ENCODE measurements at regions not wholly inside any gene's neighbourhood (a gene's known extent, or its start where the extent isn't known, plus 50 kb on each side); places are given as distances from the start of the nearest gene placed in this dataset.

DNA sequence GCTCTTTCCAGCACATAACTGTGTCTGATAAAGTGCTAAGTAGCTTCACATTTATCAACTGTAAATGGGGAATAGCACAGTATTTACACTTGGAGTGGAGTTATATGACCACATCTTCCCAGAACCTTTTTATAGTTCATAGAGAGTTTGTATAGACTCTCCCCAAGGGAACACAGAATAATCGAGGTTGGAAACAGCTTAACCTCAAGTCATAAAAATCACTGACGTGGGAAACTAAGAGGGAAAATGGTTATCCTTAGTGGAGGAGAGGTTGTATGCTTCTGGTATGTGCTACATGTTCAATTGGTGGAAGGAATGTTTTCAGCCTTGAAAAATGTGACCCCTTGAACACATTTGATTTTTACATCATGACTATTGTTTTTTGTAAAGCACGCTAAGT lies 167.9 kb upstream of the KIAA1217 start:
- DNase-seq = no peak

DNA sequence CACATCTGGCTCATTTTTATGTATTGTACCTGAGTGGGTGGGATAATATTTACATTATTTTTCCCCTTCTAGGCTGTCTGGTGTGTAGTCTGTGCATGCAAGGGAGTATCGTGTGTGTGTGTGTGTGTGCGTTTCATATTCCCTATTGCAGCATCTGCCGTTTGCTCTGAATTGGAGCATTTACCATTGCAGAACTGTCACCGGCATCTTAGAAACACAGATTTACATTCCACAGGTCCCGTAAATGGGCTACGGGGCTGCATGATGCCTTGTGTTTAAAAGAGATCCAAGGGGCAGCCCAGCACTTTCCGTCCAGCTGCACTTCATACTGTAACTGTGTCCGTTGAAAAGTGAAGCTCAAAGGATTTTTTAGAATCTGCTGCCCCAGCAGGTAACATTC lies 167.1 kb upstream of the KIAA1217 start:
- DNase-seq = no peak

DNA sequence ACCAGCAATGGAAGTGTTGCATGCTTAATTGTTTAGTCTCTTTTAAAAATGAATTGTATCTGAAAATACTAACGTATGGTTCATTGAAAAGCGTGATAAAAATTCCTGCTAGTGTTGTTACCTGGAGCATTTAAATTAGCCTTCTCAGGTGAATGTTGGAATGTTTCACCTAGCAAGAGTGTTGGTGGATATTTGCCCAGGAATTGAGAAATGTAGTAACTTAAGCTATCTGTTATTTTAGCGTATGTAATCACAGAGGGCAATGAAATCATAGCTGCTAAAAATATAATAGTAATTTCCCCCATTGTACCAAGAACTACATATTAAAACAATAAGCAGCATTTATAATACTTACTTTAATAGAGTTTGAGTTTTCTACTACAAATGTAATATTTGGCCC lies 166.1 kb upstream of the KIAA1217 start:
- DNase-seq = no peak

DNA sequence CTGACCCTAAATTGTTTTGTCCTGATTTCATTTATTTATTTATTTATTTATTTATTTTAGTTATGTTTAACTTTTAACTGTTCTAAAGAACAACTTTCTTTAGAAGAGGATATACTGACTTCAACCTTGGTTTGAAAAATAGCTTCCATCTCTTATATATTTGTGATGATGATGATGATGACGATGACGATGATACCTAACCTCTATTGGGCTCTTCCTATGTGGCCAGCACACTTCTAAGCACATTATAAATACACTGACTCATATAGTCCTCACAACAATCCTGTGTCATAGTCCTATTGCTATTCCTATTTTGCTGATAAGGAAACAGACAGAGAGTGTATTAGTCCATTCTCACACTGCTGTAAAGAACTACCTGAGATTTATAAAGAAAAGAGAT lies 162.9 kb upstream of the KIAA1217 start:
- DNase-seq = no peak

DNA sequence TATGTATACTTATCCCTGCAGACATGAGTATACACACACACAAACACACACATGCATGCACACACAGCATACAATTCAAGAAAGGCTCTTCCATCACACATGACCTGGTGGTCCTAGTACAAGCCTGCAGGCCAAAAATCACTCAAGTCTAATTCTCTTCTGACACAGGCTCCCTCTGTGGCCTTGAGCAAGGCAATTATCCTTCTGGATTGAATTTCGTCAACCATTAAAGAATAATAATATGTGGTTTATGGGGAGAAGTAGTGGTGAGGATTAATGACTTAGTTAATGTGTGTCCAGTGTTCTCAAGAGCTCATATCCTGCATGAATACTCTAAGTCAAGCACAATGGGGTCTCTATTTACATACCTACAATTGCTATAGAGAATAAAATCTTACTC lies 161.8 kb upstream of the KIAA1217 start:
- no peak for DNase-seq

DNA sequence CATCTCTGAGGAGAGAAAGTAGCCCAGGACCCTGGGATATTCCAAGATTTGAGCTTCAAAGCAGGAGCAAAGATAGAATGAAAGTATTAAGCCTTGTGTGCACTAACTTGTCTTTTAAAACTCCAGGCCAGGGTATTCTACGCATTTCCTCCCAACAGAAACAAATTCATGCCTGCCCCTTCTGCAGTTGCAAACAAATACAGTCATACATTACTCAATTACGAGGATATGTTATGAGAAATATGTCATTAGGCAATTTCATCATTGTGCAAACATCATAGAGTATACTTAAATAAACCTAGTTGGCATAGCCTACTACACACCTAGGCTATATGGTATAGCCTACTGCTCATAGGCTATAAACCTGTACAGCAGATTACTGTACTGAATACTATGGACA lies 154.5 kb upstream of the KIAA1217 start:
- no peak for DNase-seq

DNA sequence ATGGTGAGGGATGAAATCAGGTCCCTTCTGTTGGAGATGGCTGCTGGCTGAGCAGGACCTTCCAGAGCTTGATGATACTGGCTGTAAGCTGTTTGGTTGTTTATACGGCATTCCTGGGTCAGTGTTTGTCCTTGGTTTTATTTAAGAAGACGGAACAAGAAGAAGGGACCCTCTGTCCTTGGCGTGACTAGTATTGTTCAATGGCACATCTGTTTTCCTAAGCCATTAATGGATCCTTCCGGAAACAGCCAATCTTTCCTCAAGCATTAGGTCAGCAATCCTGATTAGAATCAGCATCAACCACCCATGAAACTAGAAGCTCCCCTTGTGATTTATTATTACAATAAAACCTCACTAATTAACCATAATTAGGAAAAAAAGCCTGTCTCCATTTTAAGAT lies 128.7 kb upstream of the KIAA1217 start:
- no peak for DNase-seq

DNA sequence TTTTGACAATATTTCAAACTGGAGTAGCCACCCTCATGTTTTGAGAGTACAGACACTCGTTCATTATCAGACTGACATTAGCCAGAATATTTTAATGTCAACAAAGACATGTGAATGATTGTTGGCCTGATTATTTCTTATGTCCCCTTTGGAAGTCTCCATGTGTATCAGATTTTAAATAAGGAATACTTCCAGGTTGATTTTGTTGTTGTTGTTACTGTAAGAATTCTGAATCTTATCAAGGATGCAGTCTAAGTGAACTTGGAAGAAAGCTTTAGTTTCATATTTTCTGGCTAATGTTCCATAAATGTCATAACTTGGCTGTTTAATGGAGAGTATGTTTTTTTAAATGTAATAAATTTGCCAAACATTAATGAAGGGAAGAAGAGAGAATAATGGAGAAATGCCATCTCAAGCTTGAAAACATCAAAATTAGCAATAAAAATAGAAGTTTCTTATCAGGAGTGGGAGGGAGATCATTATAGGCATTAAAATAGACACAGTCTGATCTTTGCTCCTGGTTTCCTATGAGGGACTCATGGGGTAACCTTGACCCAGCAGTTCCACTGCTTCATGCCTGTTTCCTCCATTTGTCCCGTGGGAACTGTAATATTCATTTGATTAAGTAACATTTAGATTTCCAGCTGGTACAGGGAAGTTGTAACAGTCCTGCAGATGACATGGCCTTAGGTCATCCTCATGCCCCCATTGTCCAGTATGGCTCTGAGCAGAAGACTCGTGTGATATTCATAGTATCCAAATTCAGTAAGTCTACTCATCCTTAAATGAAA lies 122.4 kb upstream of the KIAA1217 start:
- no peak for DNase-seq

DNA sequence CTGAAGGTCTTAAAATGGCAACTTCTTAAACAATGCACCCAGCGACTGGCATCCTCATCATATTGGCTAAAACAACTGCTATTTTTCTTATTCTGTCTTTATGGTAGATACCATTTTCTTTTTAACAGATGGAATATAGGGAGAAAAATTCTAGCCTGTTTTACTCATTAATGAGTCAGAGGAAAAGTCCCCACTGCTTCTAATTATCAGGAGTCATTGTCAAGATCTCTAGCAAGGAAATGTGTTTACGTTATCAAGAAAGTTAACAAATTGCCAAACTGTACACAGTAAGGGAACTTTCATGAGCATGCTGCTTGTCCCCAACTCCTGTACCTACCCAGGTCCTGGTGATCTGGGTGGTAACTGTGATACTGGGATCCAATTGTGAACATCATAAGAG lies 117.7 kb upstream of the KIAA1217 start:
- DNase-seq = no peak

DNA sequence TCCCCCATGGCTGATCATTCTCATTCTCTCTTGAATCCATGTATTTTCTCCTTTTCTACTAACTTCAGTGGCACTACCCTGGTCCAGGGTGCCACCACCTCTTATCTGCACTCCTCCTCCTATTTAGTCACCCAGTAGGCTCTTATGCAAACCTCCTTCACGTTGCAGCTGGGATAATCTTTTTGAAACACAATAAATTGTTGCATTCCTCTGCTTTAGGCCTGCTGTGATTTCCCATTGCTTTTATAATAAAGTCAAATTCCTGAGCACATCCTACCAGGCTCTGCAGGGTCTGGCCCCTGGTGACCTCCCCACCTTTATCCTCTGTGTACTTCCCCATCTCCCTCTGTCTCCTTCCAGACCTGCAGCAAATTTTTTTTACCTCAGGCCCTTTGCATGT lies 112.7 kb upstream of the KIAA1217 start:
- no peak for DNase-seq

DNA sequence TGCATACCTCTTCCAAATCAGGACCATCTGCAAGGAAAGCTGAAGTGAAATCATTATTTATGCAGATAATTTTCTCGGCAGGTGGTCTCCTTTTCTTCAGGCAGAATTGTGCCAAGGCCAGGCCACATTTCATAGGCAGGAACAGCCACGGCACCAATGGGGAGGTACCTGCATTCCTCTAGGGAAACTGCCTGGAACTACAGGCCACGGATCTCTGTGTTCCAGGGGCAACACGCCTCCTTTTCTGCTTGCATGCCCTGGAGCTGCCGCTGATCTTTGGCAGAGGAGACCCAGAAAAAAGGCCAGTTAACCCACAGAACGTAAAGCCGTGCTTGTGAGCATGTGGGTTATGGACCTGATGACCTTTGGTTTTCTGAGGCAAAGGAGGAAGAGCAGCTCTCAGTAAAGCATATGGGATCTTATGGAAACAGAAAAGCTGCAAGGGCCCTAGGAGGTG lies 111.2 kb upstream of the KIAA1217 start:
- no peak for DNase-seq

DNA sequence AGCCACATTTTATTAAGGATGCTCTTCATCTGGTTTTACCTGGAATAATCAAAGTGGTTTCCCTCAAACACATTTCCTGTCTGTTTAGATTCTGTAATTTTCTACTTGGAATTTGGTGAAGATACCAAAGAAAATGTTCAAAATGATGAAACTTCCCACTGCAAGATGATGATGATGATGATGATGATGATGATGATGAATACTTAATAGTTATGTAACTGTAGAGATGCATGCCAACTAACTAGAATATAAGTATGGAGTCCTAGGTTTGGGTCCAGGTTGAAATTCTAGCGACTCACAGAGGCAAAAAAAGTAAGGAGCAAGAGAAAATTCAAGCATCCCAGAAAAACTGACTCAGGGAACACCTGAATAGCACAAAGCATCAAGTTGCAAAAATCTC lies 104.0 kb upstream of the KIAA1217 start:
- DNase-seq = no peak

DNA sequence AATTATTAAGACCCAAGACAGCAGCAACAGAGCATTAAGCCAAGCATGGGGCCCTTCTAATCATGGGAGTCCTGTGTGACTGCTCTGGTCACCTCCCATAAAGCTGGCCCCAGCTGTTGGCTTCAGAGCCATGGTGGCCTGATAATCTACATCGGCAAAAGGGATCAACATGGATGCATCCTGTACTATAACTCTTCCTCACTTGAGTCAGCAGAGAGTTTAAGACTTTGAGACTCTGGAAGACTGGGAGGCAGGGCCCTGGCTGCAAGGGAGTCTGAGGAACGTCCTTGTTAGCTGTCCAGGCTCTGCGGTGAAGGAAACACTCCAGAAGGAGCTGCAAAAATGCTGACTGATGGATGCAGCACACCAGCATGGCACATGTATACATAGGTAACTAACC lies 95.0 kb upstream of the KIAA1217 start:
- no peak for DNase-seq

DNA sequence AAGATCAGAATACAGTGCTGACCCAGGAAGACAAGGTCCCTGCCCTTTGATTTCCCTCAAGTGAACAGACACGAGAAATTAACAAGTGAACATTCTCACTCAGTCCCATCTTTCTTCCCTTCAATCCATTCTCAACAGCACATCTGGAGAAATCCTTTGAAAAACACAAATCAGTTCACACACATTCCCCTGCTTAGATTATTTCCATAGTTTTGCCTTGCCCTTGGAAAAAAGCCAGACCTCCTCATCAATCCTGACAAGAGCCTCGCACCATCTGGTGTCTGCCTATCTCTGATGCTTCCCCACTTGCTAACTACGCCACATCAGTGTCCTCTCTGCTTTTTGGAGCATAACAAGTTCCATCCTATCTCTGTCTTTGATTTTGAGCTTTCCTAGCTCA lies 94.4 kb upstream of the KIAA1217 start:
- DNase-seq = no peak

DNA sequence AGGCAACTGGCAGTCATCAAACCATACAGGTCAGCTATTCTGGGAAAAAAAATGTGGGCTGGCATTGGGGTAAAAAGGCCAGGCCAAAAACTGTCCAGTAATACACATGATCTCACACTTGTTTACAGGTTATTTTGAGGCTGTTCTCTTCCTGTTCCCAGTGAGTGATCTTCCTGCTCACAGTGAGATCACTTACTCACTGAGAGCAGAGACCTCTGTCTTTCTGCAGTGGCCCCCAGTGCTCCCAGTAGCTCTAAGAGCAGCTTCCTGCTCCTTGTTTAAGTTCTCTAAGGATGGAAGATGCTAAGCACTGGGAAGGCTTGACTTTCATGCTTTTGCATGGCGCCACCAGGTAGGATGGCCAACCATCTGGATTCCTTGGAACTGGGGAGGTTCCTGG lies 93.5 kb upstream of the KIAA1217 start:
- peak; percentile 36 for DNase-seq

DNA sequence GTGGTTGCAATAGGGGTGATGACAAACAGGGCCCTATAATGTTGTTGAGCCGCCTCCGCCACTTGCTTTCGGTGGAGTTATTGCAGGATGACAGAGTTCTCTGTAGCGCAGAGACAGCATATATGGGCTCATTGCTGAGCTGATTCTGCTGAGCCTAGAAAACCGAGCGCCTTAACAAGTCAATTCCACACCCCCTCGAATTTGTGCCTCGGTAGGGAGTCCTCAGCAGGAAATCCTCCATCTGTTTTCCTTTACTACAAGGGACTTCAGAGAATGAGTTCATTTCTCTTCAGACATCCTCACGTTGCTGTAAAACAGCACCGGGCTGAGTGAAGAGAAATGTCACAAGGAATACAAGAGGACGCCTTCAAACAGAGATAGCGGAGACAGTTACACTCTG lies 90.7 kb upstream of the KIAA1217 start:
- DNase-seq = peak; percentile 1

DNA sequence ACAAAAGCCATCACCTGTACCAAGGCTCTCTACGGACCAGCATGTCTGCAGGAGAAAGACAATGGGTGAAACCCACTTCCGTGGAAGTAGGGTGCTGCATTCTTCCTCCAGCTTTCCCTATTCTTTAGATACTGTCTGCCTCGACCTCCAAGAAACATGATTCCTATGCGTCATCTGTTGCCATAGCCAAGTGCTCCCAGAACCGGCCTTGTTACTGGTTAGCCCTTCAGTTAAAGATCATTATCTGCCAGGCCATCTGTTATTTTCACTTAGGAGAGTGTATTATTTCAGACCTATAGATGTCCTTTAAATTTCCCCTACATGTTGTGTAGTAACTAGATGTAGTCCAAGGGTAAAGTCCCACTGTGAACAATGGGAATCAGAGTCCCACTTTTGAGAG lies 89.0 kb upstream of the KIAA1217 start:
- DNase-seq = no peak

DNA sequence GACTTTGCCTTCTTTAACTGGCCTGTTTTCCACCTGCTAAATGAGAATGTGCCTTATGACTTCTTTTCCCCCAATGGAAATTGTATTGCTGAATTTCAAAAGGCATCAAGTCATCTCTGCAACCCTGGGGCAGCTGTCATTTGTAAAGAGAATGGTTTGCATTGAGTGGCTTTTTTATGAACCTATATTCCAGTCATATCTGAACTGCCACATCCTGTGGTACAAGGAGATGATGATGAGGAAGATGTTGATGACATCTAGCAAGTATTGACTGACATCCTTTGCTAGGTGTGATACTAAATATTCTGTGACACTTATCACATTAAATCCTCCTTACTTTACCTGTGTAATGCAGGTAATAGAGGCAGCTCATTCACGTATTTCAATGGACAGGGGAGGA lies 88.3 kb upstream of the KIAA1217 start:
- DNase-seq = no peak

DNA sequence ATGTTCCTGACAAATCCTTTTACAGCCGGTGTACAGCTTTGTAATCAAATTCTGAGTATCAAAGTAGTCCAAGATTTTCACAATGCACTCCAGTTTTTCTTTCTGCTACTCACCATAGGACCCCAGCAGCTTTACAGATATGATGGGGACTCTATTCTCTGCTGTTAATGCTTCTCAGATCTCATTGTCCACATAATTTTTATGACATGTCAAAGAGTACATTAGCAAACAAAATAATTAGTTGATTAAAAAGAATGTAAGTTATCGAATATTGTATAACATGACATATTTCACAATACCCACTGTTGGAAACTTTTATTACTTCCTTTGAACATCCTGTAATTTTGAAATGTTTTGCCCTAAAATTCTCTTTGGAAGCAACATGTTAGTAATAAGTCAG lies 81.4 kb upstream of the KIAA1217 start:
- DNase-seq = no peak

DNA sequence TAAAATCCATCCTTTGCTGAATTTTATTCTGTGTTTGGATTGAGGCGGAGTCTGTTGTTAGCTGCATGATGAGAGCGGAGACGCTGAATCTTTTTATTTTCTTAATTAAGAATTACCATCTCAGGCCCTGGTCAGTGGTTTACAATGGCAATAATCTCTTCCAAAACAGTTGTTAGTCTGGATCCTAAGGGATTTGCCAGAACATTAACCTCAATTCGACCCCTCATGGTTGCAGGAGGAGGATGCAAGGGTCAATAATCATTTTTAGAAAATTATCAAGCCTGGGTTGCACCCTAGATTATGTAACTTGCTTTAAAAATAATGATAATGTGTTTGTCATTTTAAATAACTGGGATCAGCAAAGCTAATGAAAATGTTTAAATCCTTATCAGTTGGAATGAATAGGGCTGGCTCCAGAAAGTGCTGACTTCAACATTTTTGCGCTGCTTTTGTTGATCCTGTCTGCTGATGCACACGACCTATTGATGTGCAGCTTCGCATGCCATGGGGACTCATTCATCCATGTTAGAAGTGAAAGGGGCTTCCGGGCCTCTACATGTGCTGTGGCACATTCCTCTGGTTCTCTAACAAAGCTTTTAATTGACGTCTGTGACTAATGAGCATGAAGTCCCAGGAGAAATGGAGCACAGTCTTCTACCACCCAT lies 80.7 kb upstream of the KIAA1217 start:
- DNase-seq = no peak

DNA sequence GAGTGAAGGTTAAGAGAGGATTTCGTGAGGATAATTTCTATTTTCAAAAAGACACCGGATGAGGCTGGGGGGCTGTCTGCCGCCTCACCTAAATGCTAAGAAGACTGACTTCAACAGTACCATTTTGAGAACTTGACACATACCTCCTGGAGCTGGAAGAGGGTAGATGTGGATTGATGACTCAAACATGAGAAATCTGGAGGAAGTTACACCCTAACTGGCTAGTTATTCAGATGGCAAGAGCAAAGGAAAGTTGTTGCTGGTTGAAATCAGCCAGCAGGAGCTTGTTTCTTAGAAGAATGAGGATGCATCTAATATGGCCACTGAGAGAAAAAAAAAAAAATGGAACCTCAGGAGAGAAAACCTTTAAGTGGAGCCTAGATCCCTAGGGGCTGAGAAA lies 76.2 kb upstream of the KIAA1217 start:
- no peak for DNase-seq

DNA sequence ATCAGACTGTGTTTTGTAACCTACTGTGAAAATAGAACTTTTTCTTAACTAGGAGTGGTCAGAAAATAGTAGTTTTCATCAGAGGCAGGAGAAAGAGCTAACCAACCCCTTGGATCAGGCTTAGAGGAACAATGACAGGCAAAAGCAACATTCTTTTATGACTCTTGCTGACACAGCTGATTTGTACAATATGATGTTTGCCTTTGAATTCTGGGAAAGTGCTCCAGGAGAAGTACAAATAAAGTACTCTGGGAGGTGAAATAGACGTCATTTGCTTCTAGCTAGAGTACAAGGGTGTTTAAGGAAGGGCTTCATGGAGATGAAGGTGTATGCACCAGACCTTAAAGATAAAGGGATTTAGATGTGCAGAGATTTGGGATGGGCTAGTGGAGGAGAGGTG lies 75.1 kb upstream of the KIAA1217 start:
- DNase-seq = no peak

DNA sequence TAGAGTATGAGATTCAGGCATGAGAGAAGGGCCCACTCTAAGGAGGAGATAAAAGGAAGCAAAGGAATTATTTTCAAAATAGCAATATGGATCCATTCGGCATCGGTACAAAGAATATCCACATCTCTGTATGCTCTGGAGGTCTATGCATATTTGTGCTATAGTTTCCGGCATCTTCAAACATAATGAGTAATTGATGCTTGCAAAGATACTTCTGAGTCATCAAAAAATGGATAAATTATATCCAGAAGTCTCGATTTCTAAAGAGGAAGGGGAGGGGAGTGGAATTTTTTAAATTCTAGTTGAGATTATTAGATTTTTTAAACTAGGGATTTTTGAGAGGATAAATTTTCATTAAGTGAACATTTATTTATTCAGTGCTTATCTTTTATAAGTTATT lies 72.9 kb upstream of the KIAA1217 start:
- DNase-seq = no peak

DNA sequence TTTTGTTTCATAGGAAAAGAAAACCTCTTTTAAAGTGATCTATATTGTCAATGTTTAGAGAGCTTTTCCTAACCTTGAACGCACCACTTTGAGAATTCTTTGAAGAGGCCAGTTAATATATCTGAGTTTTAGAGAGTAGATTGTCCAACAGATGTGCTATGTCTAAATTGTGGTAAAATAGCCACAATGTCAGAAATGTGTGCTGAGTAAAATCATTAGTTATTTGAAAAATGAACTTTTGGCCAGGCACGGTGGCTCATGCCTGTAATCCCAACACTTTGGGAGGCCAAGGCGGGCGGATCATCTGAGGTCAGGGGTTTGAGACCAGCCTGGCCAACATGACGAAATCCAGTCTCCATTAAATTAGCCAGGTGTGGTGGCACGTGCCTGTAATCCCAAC lies 61.6 kb upstream of the KIAA1217 start:
- DNase-seq = no peak

DNA sequence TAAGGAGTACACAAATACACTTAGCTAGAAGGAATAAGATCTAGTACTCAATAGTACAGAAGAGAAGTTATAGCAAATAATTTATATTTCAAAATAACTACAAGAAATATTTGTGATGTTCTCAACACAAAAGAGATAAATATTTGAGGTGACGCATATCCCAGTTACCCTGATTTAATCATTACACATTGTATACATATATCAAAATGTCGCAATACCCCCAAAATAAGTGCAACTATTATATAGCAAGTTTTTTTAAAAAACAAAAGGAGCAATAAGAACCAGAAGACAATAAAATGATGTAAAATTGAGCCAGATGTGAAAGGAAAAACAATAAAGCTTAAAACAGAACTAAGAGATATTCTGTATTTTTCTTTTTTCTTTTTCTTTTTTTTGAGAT lies 59.3 kb upstream of the KIAA1217 start:
- DNase-seq = no peak

Data from dermis blood vessel endothelial cell (primary cell).